IMR-90 (cell line): ENCODE measurements at regions not wholly inside any gene's neighbourhood (a gene's known extent, or its start where the extent isn't known, plus 50 kb on each side); places are given as distances from the start of the nearest gene placed in this dataset.

ENCODE experiments used
- ATAC-seq: fragments of 200-7000 bp; cut with Tn5 transposase; 2 replicates; pipeline ENCODE4 v1.9.1; 2020; ENCODE audit warnings: low read depth, mild to moderate bottlenecking, moderate library complexity
- BruUV-seq: library from RNA; stranded (reverse); fragments of 400-500 nt; replicated peaks from 2 replicates; lab custom pipeline; 2021; lab: Mats Ljungman, UMichigan
- CTCF ChIA-PET: fragments of 300-600 bp; formaldehyde crosslinking; extraction: SDS; loops from one replicate; lab custom pipeline; 2021; ENCODE audit warnings: antibody characterized with exemption; lab: Yijun Ruan, JAX
- POLR2A ChIA-PET: fragments of 300-600 bp; sonication (Branson Sonifier 250); formaldehyde crosslinking; loops from one replicate; lab custom pipeline; 2022; ENCODE audit warnings: antibody characterized with exemption; ENCODE audit not compliant: unreplicated experiment; lab: Charles Lee
- DNase-seq: peaks from one replicate; pipeline ENCODE4 v3.0.0; 2013
- H2AFZ ChIP-seq: replicated peaks from 2 replicates; pipeline ENCODE3; 2013; ENCODE audit warnings: low read length, mild to moderate bottlenecking; ENCODE audit not compliant: poor library complexity
- H2AK5ac ChIP-seq: 2 replicates; pipeline ENCODE4 v1.6.1; 2013; ENCODE audit warnings: low read depth, low read length, inconsistent platforms
- H2AK9ac ChIP-seq: replicated peaks from 2 replicates; pipeline ENCODE3; 2013; ENCODE audit warnings: mild to moderate bottlenecking, low read depth, low read length, moderate library complexity; ENCODE audit not compliant: poor library complexity
- H2BK120ac ChIP-seq: 2 replicates; pipeline ENCODE4 v1.6.1; 2013; ENCODE audit warnings: low read depth, low read length, inconsistent platforms
- H2BK15ac ChIP-seq: 3 replicates; pipeline ENCODE4 v1.6.1; 2013; ENCODE audit warnings: low read depth, low read length, inconsistent platforms
- H2BK20ac ChIP-seq: 2 replicates; pipeline ENCODE4 v1.6.1; 2013; ENCODE audit warnings: low read depth, mild to moderate bottlenecking, inconsistent platforms, low read length, moderate library complexity
- H2BK5ac ChIP-seq: 2 replicates; pipeline ENCODE4 v1.6.1; 2013; ENCODE audit warnings: mild to moderate bottlenecking, low read depth, low read length, inconsistent platforms; ENCODE audit not compliant: poor library complexity, severe bottlenecking
- H3K14ac ChIP-seq: replicated peaks from 2 replicates; pipeline ENCODE4 v1.6.1; 2013; ENCODE audit warnings: low read depth, low read length, inconsistent platforms
- H3K18ac ChIP-seq: 2 replicates; pipeline ENCODE4 v1.6.1; 2013; ENCODE audit warnings: low read depth, low read length, control low read depth
- H3K23ac ChIP-seq: 2 replicates; pipeline ENCODE4 v1.6.1; 2013; ENCODE audit warnings: low read depth, low read length, inconsistent platforms
- H3K27ac ChIP-seq: 2 replicates; pipeline ENCODE4 v1.5.1; 2013; ENCODE audit warnings: mild to moderate bottlenecking, control low read depth, low read length; ENCODE audit not compliant: insufficient read depth
- H3K27me3 ChIP-seq: 2 replicates; pipeline ENCODE4 v1.6.1; 2013; ENCODE audit warnings: low read length; ENCODE audit not compliant: control insufficient read depth, insufficient read depth
- H3K36me3 ChIP-seq: 2 replicates; pipeline ENCODE4 v1.6.1; 2013; ENCODE audit warnings: low read length, mixed read lengths; ENCODE audit not compliant: control insufficient read depth, insufficient read depth
- H3K4ac ChIP-seq: 2 replicates; pipeline ENCODE4 v1.6.1; 2013; ENCODE audit warnings: low read depth, low read length, inconsistent platforms
- H3K4me1 ChIP-seq: 2 replicates; pipeline ENCODE4 v1.6.1; 2013; ENCODE audit warnings: low read length, mixed read lengths; ENCODE audit not compliant: control insufficient read depth, insufficient read depth
- H3K4me2 ChIP-seq: 2 replicates; pipeline ENCODE4 v1.6.1; 2013; ENCODE audit warnings: low read depth, mild to moderate bottlenecking, control low read depth, low read length, moderate library complexity
- H3K4me3 ChIP-seq: 2 replicates; pipeline ENCODE4 v1.5.1; 2013; ENCODE audit warnings: low read depth, mild to moderate bottlenecking, control low read depth, low read length, moderate library complexity; ENCODE audit not compliant: insufficient read depth
- H3K56ac ChIP-seq: 2 replicates; pipeline ENCODE4 v1.6.1; 2013; ENCODE audit warnings: low read length, inconsistent platforms; ENCODE audit not compliant: insufficient read depth; ENCODE audit errors: extremely low read depth
- H3K79me1 ChIP-seq, 2 experiments: 2 replicates each; pipeline ENCODE4 v1.6.1; 2013; ENCODE audit warnings: low read length in 2 of 2, inconsistent platforms in 1 of 2, low read depth in 1 of 2
- H3K9ac ChIP-seq: 2 replicates; pipeline ENCODE4 v1.6.1; 2013; ENCODE audit warnings: low read depth, low read length, control low read depth
- H3K9me1 ChIP-seq: 2 replicates; pipeline ENCODE4 v1.6.1; 2013; ENCODE audit warnings: low read length, inconsistent platforms; ENCODE audit not compliant: insufficient read depth
- H3K9me3 ChIP-seq: 2 replicates; pipeline ENCODE4 v1.6.1; 2013; ENCODE audit warnings: low read length; ENCODE audit not compliant: control insufficient read depth, insufficient read depth
- H4K20me1 ChIP-seq: 2 replicates; pipeline ENCODE4 v1.6.1; 2013; ENCODE audit warnings: low read length, inconsistent platforms; ENCODE audit not compliant: insufficient read depth
- H4K5ac ChIP-seq: 2 replicates; pipeline ENCODE4 v1.6.1; 2013; ENCODE audit warnings: mild to moderate bottlenecking, low read depth, low read length, control low read depth
- H4K8ac ChIP-seq, 2 experiments: 2 replicates each; pipeline ENCODE4 v1.6.1; 2013; ENCODE audit warnings: low read depth in 2 of 2, low read length in 2 of 2, control low read depth in 1 of 2, inconsistent platforms in 1 of 2
- H4K91ac ChIP-seq: 2 replicates; pipeline ENCODE4 v1.6.1; 2013; ENCODE audit warnings: low read depth, low read length, inconsistent platforms; ENCODE audit not compliant: insufficient read depth
- CHD1 ChIP-seq: IDR thresholded peaks from 2 replicates; pipeline ENCODE4 v1.6.1; 2012; ENCODE audit warnings: low read depth, low read length, improper control_type of control experiment
- FOS ChIP-seq: fragments of 150-350 bp; IDR thresholded peaks from 2 replicates; pipeline ENCODE4 v1.6.1; 2016; ENCODE audit warnings: low read depth, low read length
- MAFK ChIP-seq: IDR thresholded peaks from 2 replicates; pipeline ENCODE4 v1.6.1; 2012; ENCODE audit warnings: low read depth, low read length, improper control_type of control experiment
- MAZ ChIP-seq: IDR thresholded peaks from 2 replicates; pipeline ENCODE4 v1.6.1; 2012; ENCODE audit warnings: low read depth, mild to moderate bottlenecking, low read length, improper control_type of control experiment, moderate library complexity, borderline replicate concordance
- MXI1 ChIP-seq: IDR thresholded peaks from 2 replicates; pipeline ENCODE4 v1.6.1; 2012; ENCODE audit warnings: low read depth, mild to moderate bottlenecking, low read length, moderate library complexity, borderline replicate concordance
- POLR2A ChIP-seq: IDR thresholded peaks from 2 replicates; pipeline ENCODE4 v1.6.1; 2012; ENCODE audit warnings: mild to moderate bottlenecking, low read depth, low read length
- RFX5 ChIP-seq: IDR thresholded peaks from 2 replicates; pipeline ENCODE4 v1.8.0; 2012; ENCODE audit warnings: low read depth, mild to moderate bottlenecking, low read length, moderate library complexity
- WGBS, 2 experiments: methylation state at CpG; one replicate each; pipeline versions ENCODE4 v1.1.5 to v1.1.7; 2013; ENCODE audit warnings: missing lambda C conversion rate in 2 of 2; ENCODE audit not compliant: insufficient read length in 1 of 2; ENCODE audit errors: extremely low coverage in 2 of 2; 5-methylcytosine and 5-hydroxymethylcytosine counted together
- dilution Hi-C: fragments of 300-500 bp; cut with HindIII; formaldehyde crosslinking; loops from one replicate; pipeline ENCODE4 v1.14.3; 2018; ENCODE audit warnings: low sequenced_read_pairs; ENCODE audit not compliant: unreplicated experiment
- in situ Hi-C: fragments of 300-500 bp; cut with MboI; formaldehyde crosslinking; loops from 3 replicates; pipeline ENCODE4 v1.14.3; 2019; ENCODE audit warnings: low sequenced_read_pairs, inconsistent platforms, mixed read lengths
- intact Hi-C: fragments of 100-400 bp; cut with micrococcal nuclease; formaldehyde crosslinking; loops from 2 replicates; pipeline ENCODE4 v1.10.0; 2022
- TF ChIP-seq, protein P1 (sequence below): conservative IDR thresholded peaks from 2 replicates; pipeline ENCODE4 v1.5.1; 2012; ENCODE audit warnings: mild to moderate bottlenecking, low read depth, low read length, improper control_type of control experiment

DNA sequence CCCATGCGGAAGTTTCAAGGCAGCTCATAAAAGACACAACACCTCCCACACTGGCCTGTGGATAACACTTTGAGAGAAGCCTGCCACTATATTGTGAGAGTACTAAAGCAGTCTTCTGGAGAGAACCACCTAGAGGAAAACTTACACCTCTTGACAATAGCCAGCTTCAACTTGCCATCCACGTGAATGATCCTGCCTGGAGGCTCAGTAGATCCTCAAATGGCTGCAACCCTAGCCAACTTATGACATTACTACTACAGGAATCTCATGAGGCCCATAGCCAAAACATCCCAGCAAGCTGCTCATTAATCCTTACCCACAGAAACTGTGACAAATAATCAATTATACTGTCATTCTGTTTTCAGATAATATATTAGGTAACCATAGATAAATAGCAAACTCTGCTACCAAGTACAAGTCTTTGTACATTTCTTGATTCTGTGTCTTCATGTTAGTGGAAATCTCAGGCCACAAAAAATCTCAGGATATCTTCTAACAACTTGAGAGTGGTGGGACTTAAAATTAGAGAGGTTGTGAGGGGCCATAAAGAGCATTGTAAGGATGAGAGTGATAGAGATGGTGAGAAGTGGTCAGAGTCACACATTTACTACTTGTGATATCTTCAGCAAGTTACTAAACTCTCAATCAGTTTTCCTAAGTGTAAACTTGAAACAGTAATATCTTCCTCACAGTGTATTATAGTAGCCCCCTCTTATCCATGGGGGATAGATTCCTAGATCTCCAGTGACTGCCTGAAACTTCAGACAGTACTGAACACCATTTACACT, 368.0 kb downstream of the C12orf50 start:
- H2AFZ ChIP-seq: no peak overlapping the region

More for the DNA sequence above, 368.0 kb downstream of the C12orf50 start:
- H3K4ac ChIP-seq: no peak overlapping the region
- no peaks in the 10 kb centered on the region for H4K20me1 ChIP-seq
- no peak overlapping the region for H2AK5ac ChIP-seq
- no peak overlapping the region for H3K56ac ChIP-seq
- H3K36me3 ChIP-seq: no peaks in the 10 kb centered on the region
- H3K27ac ChIP-seq: no peak overlapping the region
- no peak overlapping the region for H2BK15ac ChIP-seq
- in situ Hi-C loops (no loop called here), dilution Hi-C loops (no loop called here), intact Hi-C loops (loop anchor here (5.0 kb wide), 1 partner anchor 186 kb away; no protein-coding TSS in a partner anchor)
- no TSS peak for BruUV-seq
- H3K4me3 ChIP-seq: no peak overlapping the region
- H4K8ac ChIP-seq: no peak overlapping the region
- no peak overlapping the region for H2BK5ac ChIP-seq
- H2AK9ac ChIP-seq: no peak overlapping the region
- POLR2A ChIA-PET: no interaction called here
- H2BK20ac ChIP-seq: no peak overlapping the region
- H3K9me1 ChIP-seq: no peaks in the 10 kb centered on the region
- peak overlapping the region; percentile 86; the same call in 1 of the 2 replicates for H3K18ac ChIP-seq
- 0 out of 2 replicates have a peak overlapping the region, but pooled peaks have one; percentile 2 for H3K14ac ChIP-seq
- H3K23ac ChIP-seq: no peak overlapping the region
- no peaks in the 10 kb centered on the region for H3K79me1 ChIP-seq
- ATAC-seq: peak; percentile 24; the same call in 1 of the 2 replicates
- no peak for TF ChIP-seq FOS
- no peak for TF ChIP-seq RFX5
- TF ChIP-seq MAZ: no peak
- no peak for TF ChIP-seq POLR2A
- TF ChIP-seq, protein P1, sequence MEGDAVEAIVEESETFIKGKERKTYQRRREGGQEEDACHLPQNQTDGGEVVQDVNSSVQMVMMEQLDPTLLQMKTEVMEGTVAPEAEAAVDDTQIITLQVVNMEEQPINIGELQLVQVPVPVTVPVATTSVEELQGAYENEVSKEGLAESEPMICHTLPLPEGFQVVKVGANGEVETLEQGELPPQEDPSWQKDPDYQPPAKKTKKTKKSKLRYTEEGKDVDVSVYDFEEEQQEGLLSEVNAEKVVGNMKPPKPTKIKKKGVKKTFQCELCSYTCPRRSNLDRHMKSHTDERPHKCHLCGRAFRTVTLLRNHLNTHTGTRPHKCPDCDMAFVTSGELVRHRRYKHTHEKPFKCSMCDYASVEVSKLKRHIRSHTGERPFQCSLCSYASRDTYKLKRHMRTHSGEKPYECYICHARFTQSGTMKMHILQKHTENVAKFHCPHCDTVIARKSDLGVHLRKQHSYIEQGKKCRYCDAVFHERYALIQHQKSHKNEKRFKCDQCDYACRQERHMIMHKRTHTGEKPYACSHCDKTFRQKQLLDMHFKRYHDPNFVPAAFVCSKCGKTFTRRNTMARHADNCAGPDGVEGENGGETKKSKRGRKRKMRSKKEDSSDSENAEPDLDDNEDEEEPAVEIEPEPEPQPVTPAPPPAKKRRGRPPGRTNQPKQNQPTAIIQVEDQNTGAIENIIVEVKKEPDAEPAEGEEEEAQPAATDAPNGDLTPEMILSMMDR: no peak
- no peak for TF ChIP-seq CHD1
- no peak for TF ChIP-seq MXI1
- no peak for TF ChIP-seq MAFK
- no peaks in the 10 kb centered on the region for H3K27me3 ChIP-seq
- H3K4me2 ChIP-seq: no peak overlapping the region
- no peaks in the 10 kb centered on the region for H3K9me3 ChIP-seq
- CTCF ChIA-PET: interaction anchor here (1.1 kb wide), 1 partner anchor 14 kb away, joined by 8 read pairs; no protein-coding TSS in a partner anchor
- no peak overlapping the region for H2BK120ac ChIP-seq
- peak overlapping the region; percentile 83; the same call in 1 of the 2 replicates for H4K5ac ChIP-seq
- H4K91ac ChIP-seq: no peak overlapping the region
- no peak overlapping the region for H3K9ac ChIP-seq
- no CpG with 5 or more reads among the region's 2 CpGs for WGBS, 2 experiments
- peaks cover 3% of the 10 kb centered on the region; the same call in 1 of the 2 replicates for H3K4me1 ChIP-seq
- peak; percentile 4 for DNase-seq
